Endodermal cell (in vitro differentiated cells): ENCODE measurements at regions not wholly inside any gene's neighbourhood (a gene's known extent, or its start where the extent isn't known, plus 50 kb on each side); places are given as distances from the start of the nearest gene placed in this dataset.

Source experiments
- DNase-seq: peaks from one replicate; pipeline ENCODE4 v3.0.0-alpha.2; 2017
- H3K27ac ChIP-seq: 2 replicates; pipeline ENCODE4 v1.5.1; 2013; ENCODE audit warnings: mild to moderate bottlenecking, low read depth, low read length, moderate library complexity
- H3K27me3 ChIP-seq: 2 replicates; pipeline ENCODE4 v1.6.1; 2013; ENCODE audit warnings: mild to moderate bottlenecking, low read length, moderate library complexity; ENCODE audit not compliant: insufficient read depth, control insufficient read depth, poor library complexity, severe bottlenecking
- H3K36me3 ChIP-seq: 2 replicates; pipeline ENCODE4 v1.7.0; 2013; ENCODE audit warnings: mild to moderate bottlenecking, low read length, moderate library complexity; ENCODE audit not compliant: control insufficient read depth, insufficient read depth
- H3K4me1 ChIP-seq: one replicate; pipeline ENCODE4 v1.7.0; 2013; ENCODE audit warnings: low read length; ENCODE audit not compliant: control insufficient read depth, insufficient read depth
- H3K4me3 ChIP-seq: 2 replicates; pipeline ENCODE4 v1.5.1; 2013; ENCODE audit warnings: mild to moderate bottlenecking, low read length, moderate library complexity
- H3K9ac ChIP-seq: 2 replicates; pipeline ENCODE4 v1.6.1; 2013; ENCODE audit warnings: mild to moderate bottlenecking, low read length, moderate library complexity; ENCODE audit not compliant: poor library complexity, severe bottlenecking; ENCODE audit errors: extremely low read depth
- H3K9me3 ChIP-seq: 2 replicates; pipeline ENCODE4 v1.6.1; 2013; ENCODE audit warnings: mild to moderate bottlenecking, low read length, moderate library complexity; ENCODE audit not compliant: control insufficient read depth
- H3K27ac Mint-ChIP-seq: 2 replicates; pipeline ENCODE4 v1.8.0; 2020; ENCODE audit warnings: mixed read lengths
- H3K27me3 Mint-ChIP-seq: 2 replicates; pipeline ENCODE4 v1.8.0; 2021; ENCODE audit warnings: mild to moderate bottlenecking, mixed read lengths; ENCODE audit not compliant: insufficient read depth
- H3K36me3 Mint-ChIP-seq: 2 replicates; pipeline ENCODE4 v1.8.0; 2020; ENCODE audit warnings: low read depth, mixed read lengths
- H3K4me1 Mint-ChIP-seq: 2 replicates; pipeline ENCODE4 v1.8.0; 2020; ENCODE audit warnings: mixed read lengths
- H3K4me3 Mint-ChIP-seq: 2 replicates; pipeline ENCODE4 v1.8.0; 2020; ENCODE audit warnings: mild to moderate bottlenecking, moderate library complexity, mixed read lengths
- H3K9me3 Mint-ChIP-seq: 2 replicates; pipeline ENCODE4 v1.8.0; 2020; ENCODE audit warnings: mild to moderate bottlenecking, mixed read lengths
- WGBS, 2 experiments: methylation state at CpG; one replicate each; pipeline versions ENCODE4 v1.1.5 to v1.1.7; 2013; ENCODE audit warnings: missing lambda C conversion rate in 2 of 2, mixed read lengths in 1 of 2; ENCODE audit not compliant: insufficient coverage in 1 of 2, insufficient read length in 1 of 2; 5-methylcytosine and 5-hydroxymethylcytosine counted together
- TF ChIP-seq, protein P1 (sequence below): fragments of 200-600 bp; sonication (generic); conservative IDR thresholded peaks from 2 replicates; pipeline ENCODE4 v1.5.0; 2021; ENCODE audit warnings: antibody characterized with exemption, mild to moderate bottlenecking

- WGBS, 2 experiments = 70% methylated on average over 6 of the region's 6 CpGs; no CpG with 5 or more reads in 1 of the 2 experiments
- TF ChIP-seq, protein P1, sequence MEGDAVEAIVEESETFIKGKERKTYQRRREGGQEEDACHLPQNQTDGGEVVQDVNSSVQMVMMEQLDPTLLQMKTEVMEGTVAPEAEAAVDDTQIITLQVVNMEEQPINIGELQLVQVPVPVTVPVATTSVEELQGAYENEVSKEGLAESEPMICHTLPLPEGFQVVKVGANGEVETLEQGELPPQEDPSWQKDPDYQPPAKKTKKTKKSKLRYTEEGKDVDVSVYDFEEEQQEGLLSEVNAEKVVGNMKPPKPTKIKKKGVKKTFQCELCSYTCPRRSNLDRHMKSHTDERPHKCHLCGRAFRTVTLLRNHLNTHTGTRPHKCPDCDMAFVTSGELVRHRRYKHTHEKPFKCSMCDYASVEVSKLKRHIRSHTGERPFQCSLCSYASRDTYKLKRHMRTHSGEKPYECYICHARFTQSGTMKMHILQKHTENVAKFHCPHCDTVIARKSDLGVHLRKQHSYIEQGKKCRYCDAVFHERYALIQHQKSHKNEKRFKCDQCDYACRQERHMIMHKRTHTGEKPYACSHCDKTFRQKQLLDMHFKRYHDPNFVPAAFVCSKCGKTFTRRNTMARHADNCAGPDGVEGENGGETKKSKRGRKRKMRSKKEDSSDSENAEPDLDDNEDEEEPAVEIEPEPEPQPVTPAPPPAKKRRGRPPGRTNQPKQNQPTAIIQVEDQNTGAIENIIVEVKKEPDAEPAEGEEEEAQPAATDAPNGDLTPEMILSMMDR = no peak
- Mint-ChIP-seq H3K27ac (peak overlapping the region; percentile 83), H3K4me3 (peak overlapping the region; percentile 24), H3K27me3 (no peaks in the 10 kb centered on the region), H3K36me3 (no peaks in the 10 kb centered on the region), H3K4me1 (peaks cover 31% of the 10 kb centered on the region), H3K9me3 (peaks cover 6% of the 10 kb centered on the region)
- Histone ChIP-seq H3K4me3 (peak overlapping the region; percentile 62), H3K9me3 (no peaks in the 10 kb centered on the region), H3K4me1 (peaks cover 14% of the 10 kb centered on the region), H3K36me3 (no peaks in the 10 kb centered on the region), H3K27ac (peak overlapping the region; percentile 16), H3K27me3 (no peaks in the 10 kb centered on the region), H3K9ac (no peak overlapping the region)
- DNase-seq = no peak
Measured at GRCh38 chr10:45076891-45077290, 76.2 kb downstream of the ZNF22 start.

DNA sequence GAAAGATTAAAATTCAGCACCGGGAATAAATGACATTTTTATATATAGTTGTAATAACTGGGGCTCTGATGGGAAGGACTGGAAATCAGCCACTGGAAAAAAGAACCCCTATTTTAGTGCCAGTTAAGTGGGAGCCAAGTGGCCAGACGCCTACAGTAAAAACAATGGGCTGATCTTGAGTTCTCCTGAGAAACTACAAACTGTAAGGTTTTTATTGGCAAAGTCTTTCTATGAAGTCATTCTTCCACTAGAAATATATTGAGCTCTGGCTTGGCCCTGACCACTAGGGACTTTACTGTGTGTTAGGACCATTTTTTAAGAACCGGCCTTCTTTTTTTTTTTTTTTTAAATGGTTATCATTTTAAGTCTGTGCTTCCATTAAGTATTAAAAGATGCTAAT is 79.6 kb downstream of the ZNF22 start:
- 88 to 93% methylated on average over 1 to 3 of the region's 3 CpGs for WGBS, 2 experiments
- Histone ChIP-seq H3K4me1 (peaks cover 14% of the 10 kb centered on the region), H3K27me3 (no peaks in the 10 kb centered on the region), H3K27ac (no peak overlapping the region), H3K4me3 (no peak overlapping the region), H3K9ac (no peak overlapping the region), H3K9me3 (no peaks in the 10 kb centered on the region), H3K36me3 (no peaks in the 10 kb centered on the region)
- Mint-ChIP-seq H3K27ac (no peak overlapping the region), H3K4me3 (no peak overlapping the region), H3K36me3 (no peaks in the 10 kb centered on the region), H3K9me3 (no peaks in the 10 kb centered on the region), H3K27me3 (no peaks in the 10 kb centered on the region), H3K4me1 (peaks cover 26% of the 10 kb centered on the region)
- TF ChIP-seq, protein P1 = no peak
- no peak for DNase-seq

GRCh38 chr10:45082176-45082575 is 81.5 kb downstream of the ZNF22 start:
- H3K27ac ChIP-seq = no peak overlapping the region
- no peak overlapping the region for H3K27ac Mint-ChIP-seq
- H3K27me3 Mint-ChIP-seq = no peaks in the 10 kb centered on the region

More at GRCh38 chr10:45082176-45082575, 81.5 kb downstream of the ZNF22 start:
- TF ChIP-seq, protein P1 = no peak
- Histone ChIP-seq H3K9ac (no peak overlapping the region), H3K4me3 (no peak overlapping the region), H3K4me1 (peaks cover 2% of the 10 kb centered on the region), H3K27me3 (no peaks in the 10 kb centered on the region), H3K36me3 (no peaks in the 10 kb centered on the region), H3K9me3 (no peaks in the 10 kb centered on the region)
- Mint-ChIP-seq H3K36me3 (no peaks in the 10 kb centered on the region), H3K4me3 (no peak overlapping the region), H3K9me3 (no peaks in the 10 kb centered on the region), H3K4me1 (peaks cover 8% of the 10 kb centered on the region)
- WGBS, 2 experiments = 97% methylated on average over 1 of the region's 1 CpG; no CpG with 5 or more reads in 1 of the 2 experiments
- DNase-seq = no peak
